Lower lobe of right lung (tissue), 2 donors: ENCODE measurements at regions not wholly inside any gene's neighbourhood (a gene's known extent, or its start where the extent isn't known, plus 50 kb on each side); places are given as distances from the start of the nearest gene placed in this dataset.

Source experiments
- ATAC-seq, 2 donors: fragments of 200-7000 bp; cut with Tn5 transposase; one replicate each; pipeline ENCODE4 v1.9.1; 2020 to 2022; ENCODE audit warnings: mild to moderate bottlenecking in 2 of 2, moderate library complexity in 2 of 2
- DNase-seq: peaks from one replicate; pipeline ENCODE4 v3.0.0-alpha.2; 2020
- H3K27ac ChIP-seq: fragments of 200-600 bp; one replicate; pipeline ENCODE4 v1.8.0; 2022
- H3K27me3 ChIP-seq: fragments of 200-600 bp; one replicate; pipeline ENCODE4 v1.8.0; 2022; ENCODE audit warnings: low read depth
- H3K36me3 ChIP-seq: fragments of 200-600 bp; one replicate; pipeline ENCODE4 v1.8.0; 2022; ENCODE audit warnings: mild to moderate bottlenecking
- H3K4me1 ChIP-seq: fragments of 200-600 bp; one replicate; pipeline ENCODE4 v1.8.0; 2022
- H3K4me3 ChIP-seq: fragments of 200-600 bp; one replicate; pipeline ENCODE4 v1.8.0; 2022; ENCODE audit warnings: mild to moderate bottlenecking
- H3K9me3 ChIP-seq: fragments of 200-600 bp; one replicate; pipeline ENCODE4 v1.8.0; 2022
- intact Hi-C: fragments of 100-400 bp; cut with DNase I; formaldehyde crosslinking; loops from one replicate; pipeline ENCODE4 v1.11.0; 2022
- TF ChIP-seq, protein P1 (sequence below): fragments of 200-600 bp; IDR thresholded peaks from one replicate; pipeline ENCODE4 v1.8.0; 2022; ENCODE audit warnings: antibody characterized with exemption, mild to moderate bottlenecking
- donor health status: DM: no; HTN: yes; CAD: no; lungs with severe emphysema.

DNA sequence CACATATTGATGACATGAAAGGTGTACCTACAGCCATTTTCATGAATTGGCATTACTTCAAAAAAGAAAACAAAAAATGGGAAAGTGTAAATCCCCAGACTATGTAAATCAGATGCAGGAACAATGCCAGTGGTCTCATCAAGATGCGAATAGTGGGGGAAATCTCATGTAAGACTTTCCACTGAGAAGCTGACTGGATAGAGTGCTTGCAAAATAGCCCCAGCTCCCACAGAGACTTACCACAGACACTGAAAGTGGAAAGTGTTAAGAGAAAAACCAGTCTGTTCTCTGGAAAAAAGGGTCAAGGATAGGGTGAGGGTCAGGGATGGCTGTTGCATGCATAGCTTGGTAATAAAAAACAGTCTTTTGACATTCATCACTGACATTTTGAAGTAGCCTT lies 73.2 kb upstream of the ARMCX2 start:
- Histone ChIP-seq H3K4me3 (no peak overlapping the region), H3K27ac (no peak overlapping the region), H3K27me3 (no peaks in the 10 kb centered on the region), H3K4me1 (no peaks in the 10 kb centered on the region), H3K9me3 (no peaks in the 10 kb centered on the region), H3K36me3 (no peaks in the 10 kb centered on the region)
- DNase-seq: no peak
- intact Hi-C loops: no loop called here
- TF ChIP-seq, protein P1, sequence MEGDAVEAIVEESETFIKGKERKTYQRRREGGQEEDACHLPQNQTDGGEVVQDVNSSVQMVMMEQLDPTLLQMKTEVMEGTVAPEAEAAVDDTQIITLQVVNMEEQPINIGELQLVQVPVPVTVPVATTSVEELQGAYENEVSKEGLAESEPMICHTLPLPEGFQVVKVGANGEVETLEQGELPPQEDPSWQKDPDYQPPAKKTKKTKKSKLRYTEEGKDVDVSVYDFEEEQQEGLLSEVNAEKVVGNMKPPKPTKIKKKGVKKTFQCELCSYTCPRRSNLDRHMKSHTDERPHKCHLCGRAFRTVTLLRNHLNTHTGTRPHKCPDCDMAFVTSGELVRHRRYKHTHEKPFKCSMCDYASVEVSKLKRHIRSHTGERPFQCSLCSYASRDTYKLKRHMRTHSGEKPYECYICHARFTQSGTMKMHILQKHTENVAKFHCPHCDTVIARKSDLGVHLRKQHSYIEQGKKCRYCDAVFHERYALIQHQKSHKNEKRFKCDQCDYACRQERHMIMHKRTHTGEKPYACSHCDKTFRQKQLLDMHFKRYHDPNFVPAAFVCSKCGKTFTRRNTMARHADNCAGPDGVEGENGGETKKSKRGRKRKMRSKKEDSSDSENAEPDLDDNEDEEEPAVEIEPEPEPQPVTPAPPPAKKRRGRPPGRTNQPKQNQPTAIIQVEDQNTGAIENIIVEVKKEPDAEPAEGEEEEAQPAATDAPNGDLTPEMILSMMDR: no peak
- no peak for ATAC-seq

DNA sequence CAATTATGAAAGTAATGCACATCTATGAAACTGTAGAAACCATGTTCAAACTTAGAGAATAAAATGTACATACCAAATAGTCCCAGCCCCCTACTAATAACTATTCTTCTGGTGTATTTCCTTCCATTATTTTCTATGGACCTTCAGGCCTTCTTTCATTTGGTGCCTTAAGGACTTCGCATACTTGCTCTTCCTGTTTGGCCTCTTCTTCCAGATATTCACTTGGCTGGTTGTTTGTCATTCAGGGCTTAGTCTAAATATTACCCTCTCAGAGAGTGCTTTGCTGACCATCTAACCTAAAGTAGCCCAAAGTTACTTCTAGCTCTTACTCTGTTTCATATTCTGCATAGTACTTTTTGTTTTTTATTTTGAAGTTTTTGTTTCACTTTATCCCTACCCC lies 70.3 kb upstream of the ARMCX2 start:
- Histone ChIP-seq H3K4me3 (no peak overlapping the region), H3K27me3 (no peaks in the 10 kb centered on the region), H3K27ac (no peak overlapping the region), H3K4me1 (no peaks in the 10 kb centered on the region), H3K36me3 (no peaks in the 10 kb centered on the region), H3K9me3 (no peaks in the 10 kb centered on the region)
- DNase-seq: no peak
- ATAC-seq: no peak
- intact Hi-C loops: no loop called here
- TF ChIP-seq, protein P1: no peak
